HEK293 (cell line): ENCODE measurements at regions not wholly inside any gene's neighbourhood (a gene's known extent, or its start where the extent isn't known, plus 50 kb on each side); places are given as distances from the start of the nearest gene placed in this dataset.

Source experiments
- CTCF ChIA-PET: fragments of 350-600 bp; formaldehyde crosslinking; extraction: SDS; loops from one replicate; lab custom pipeline; 2021; ENCODE audit warnings: antibody characterized with exemption; lab: Yijun Ruan, JAX
- POLR2A ChIA-PET: fragments of 300-600 bp; formaldehyde crosslinking; extraction: SDS; loops from one replicate; lab custom pipeline; 2020; ENCODE audit warnings: antibody characterized with exemption, inconsistent platforms; lab: Yijun Ruan, JAX
- H3K27ac ChIP-seq: fragments of 200-500 bp; sonication (Bioruptor generic); 2 replicates; pipeline ENCODE4 v1.5.1; 2014; ENCODE audit warnings: low read depth, low read length, control low read depth, inconsistent platforms; ENCODE audit errors: extremely low read depth
- H3K36me3 ChIP-seq, 2 experiments: fragments of 200-500 bp in 1 of 2; sonication (Bioruptor generic) in 1 of 2; 1 replicate in 1 of 2; 2 replicates in 1 of 2; pipeline ENCODE4 v1.5.1; 2014 to 2017; ENCODE audit warnings: inconsistent platforms in 2 of 2, low read length in 2 of 2; ENCODE audit not compliant: control insufficient read depth in 2 of 2, insufficient read depth in 1 of 2
- H3K4me1 ChIP-seq: fragments of 200-500 bp; sonication (Bioruptor generic); 2 replicates; pipeline ENCODE4 v1.5.1; 2014; ENCODE audit warnings: mild to moderate bottlenecking, low read length, inconsistent platforms; ENCODE audit not compliant: control insufficient read depth, insufficient read depth
- H3K4me3 ChIP-seq: 2 replicates; pipeline ENCODE4 v1.5.1; 2011; ENCODE audit warnings: low read depth, mild to moderate bottlenecking, control low read depth, low read length, moderate library complexity
- H3K9me3 ChIP-seq: fragments of 200-500 bp; sonication (Bioruptor generic); 2 replicates; pipeline ENCODE4 v1.5.1; 2014; ENCODE audit warnings: low read depth, low read length, inconsistent platforms; ENCODE audit not compliant: control insufficient read depth, insufficient read depth
- BCL11A ChIP-seq: fragments of 450-650 bp; formaldehyde crosslinking; IDR thresholded peaks from 2 replicates; pipeline ENCODE4 v1.5.1; 2016; ENCODE audit warnings: low read depth, missing biosample characterization, missing genetic modification characterization
- FEZF1 ChIP-seq: fragments of 450-650 bp; formaldehyde crosslinking; IDR thresholded peaks from 2 replicates; pipeline ENCODE4 v1.5.1; 2016; ENCODE audit warnings: missing biosample characterization, missing genetic modification characterization
- HOXC10 ChIP-seq: sonication (generic); formaldehyde crosslinking; IDR thresholded peaks from 2 replicates; pipeline ENCODE4 v1.8.1; 2023; ENCODE audit warnings: mild to moderate bottlenecking, missing genetic modification reagents
- SALL2 ChIP-seq: fragments of 450-650 bp; formaldehyde crosslinking; IDR thresholded peaks from 2 replicates; pipeline ENCODE4 v1.5.0; 2017; ENCODE audit warnings: missing biosample characterization, mild to moderate bottlenecking, missing genetic modification characterization, borderline replicate concordance
- SCRT2 ChIP-seq: fragments of 450-650 bp; formaldehyde crosslinking; IDR thresholded peaks from 2 replicates; pipeline ENCODE4 v1.5.1; 2016; ENCODE audit warnings: missing biosample characterization, missing genetic modification characterization
- SETDB1 ChIP-seq: IDR thresholded peaks from one replicate; pipeline ENCODE4 v1.6.1; 2017; ENCODE audit warnings: mild to moderate bottlenecking, low read length, moderate library complexity, mixed read lengths; ENCODE audit not compliant: insufficient read length
- SP3 ChIP-seq: fragments of 450-650 bp; formaldehyde crosslinking; IDR thresholded peaks from 2 replicates; pipeline ENCODE4 v1.5.1; 2016; ENCODE audit warnings: missing biosample characterization, missing genetic modification characterization
- TRIM28 ChIP-seq: IDR thresholded peaks from 2 replicates; pipeline ENCODE4 v1.6.1; 2011; ENCODE audit warnings: low read length, control low read depth, borderline replicate concordance
- ZEB2 ChIP-seq: fragments of 450-650 bp; formaldehyde crosslinking; IDR thresholded peaks from 2 replicates; pipeline ENCODE4 v1.5.1; 2016; ENCODE audit warnings: missing biosample characterization, missing genetic modification characterization
- ZFP69B ChIP-seq: fragments of 450-650 bp; formaldehyde crosslinking; IDR thresholded peaks from 2 replicates; pipeline ENCODE4 v1.5.1; 2016; ENCODE audit warnings: missing biosample characterization, missing genetic modification characterization
- ZNF157 ChIP-seq: fragments of 450-650 bp; formaldehyde crosslinking; IDR thresholded peaks from 2 replicates; pipeline ENCODE4 v1.5.1; 2016; ENCODE audit warnings: missing biosample characterization, missing genetic modification characterization
- ZNF175 ChIP-seq: fragments of 450-650 bp; formaldehyde crosslinking; IDR thresholded peaks from 2 replicates; pipeline ENCODE4 v1.5.1; 2016; ENCODE audit warnings: missing biosample characterization, missing genetic modification characterization
- ZNF266 ChIP-seq: fragments of 450-650 bp; formaldehyde crosslinking; IDR thresholded peaks from 2 replicates; pipeline ENCODE4 v1.5.1; 2016; ENCODE audit warnings: missing biosample characterization, missing genetic modification characterization, low read depth
- ZNF274 ChIP-seq, 2 experiments: fragments of 200-500 bp in 1 of 2; fragments of 450-650 bp in 1 of 2; sonication (Bioruptor generic) in 1 of 2; formaldehyde crosslinking in 1 of 2; IDR thresholded peaks; 2 replicates each; pipeline versions ENCODE4 v1.5.1 to v1.6.1; 2014 to 2016; ENCODE audit warnings: borderline replicate concordance in 1 of 2, inconsistent platforms in 1 of 2, low read length in 1 of 2, missing biosample characterization in 1 of 2, missing genetic modification characterization in 1 of 2
- ZNF311 ChIP-seq: fragments of 450-650 bp; formaldehyde crosslinking; IDR thresholded peaks from 2 replicates; pipeline ENCODE4 v1.5.1; 2017; ENCODE audit warnings: missing biosample characterization, missing genetic modification characterization, borderline replicate concordance
- ZNF48 ChIP-seq: fragments of 450-650 bp; formaldehyde crosslinking; IDR thresholded peaks from 2 replicates; pipeline ENCODE4 v1.5.1; 2016; ENCODE audit warnings: missing biosample characterization, missing genetic modification characterization
- ZNF501 ChIP-seq: fragments of 450-650 bp; formaldehyde crosslinking; IDR thresholded peaks from 2 replicates; pipeline ENCODE4 v1.5.1; 2016; ENCODE audit warnings: missing biosample characterization, missing genetic modification characterization
- ZNF558 ChIP-seq: fragments of 450-650 bp; formaldehyde crosslinking; IDR thresholded peaks from 2 replicates; pipeline ENCODE4 v1.5.1; 2016; ENCODE audit warnings: missing biosample characterization, missing genetic modification characterization
- ZNF560 ChIP-seq: fragments of 450-650 bp; formaldehyde crosslinking; IDR thresholded peaks from 2 replicates; pipeline ENCODE4 v1.5.1; 2017; ENCODE audit warnings: missing biosample characterization, missing genetic modification characterization, borderline replicate concordance
- ZNF600 ChIP-seq: fragments of 450-650 bp; formaldehyde crosslinking; IDR thresholded peaks from 2 replicates; pipeline ENCODE4 v1.5.1; 2016; ENCODE audit warnings: missing biosample characterization, missing genetic modification characterization
- ZNF654 ChIP-seq: fragments of 450-650 bp; formaldehyde crosslinking; IDR thresholded peaks from 2 replicates; pipeline ENCODE4 v1.5.1; 2016; ENCODE audit warnings: low read depth, missing biosample characterization, missing genetic modification characterization
- ZNF664 ChIP-seq: fragments of 450-650 bp; formaldehyde crosslinking; IDR thresholded peaks from 2 replicates; pipeline ENCODE4 v1.5.1; 2016; ENCODE audit warnings: missing biosample characterization, missing genetic modification characterization
- ZNF701 ChIP-seq: fragments of 450-650 bp; formaldehyde crosslinking; IDR thresholded peaks from 2 replicates; pipeline ENCODE4 v1.5.1; 2016; ENCODE audit warnings: missing biosample characterization, missing genetic modification characterization
- ZNF747 ChIP-seq: fragments of 450-650 bp; formaldehyde crosslinking; IDR thresholded peaks from 2 replicates; pipeline ENCODE4 v1.5.1; 2016; ENCODE audit warnings: missing biosample characterization, missing genetic modification characterization
- TF ChIP-seq, protein P1 (sequence below): fragments of 450-650 bp; formaldehyde crosslinking; IDR thresholded peaks from 2 replicates; pipeline ENCODE4 v1.5.1; 2017; ENCODE audit warnings: missing biosample characterization, mild to moderate bottlenecking, missing genetic modification characterization, moderate library complexity
- TF ChIP-seq, protein P2 (sequence below): fragments of 450-650 bp; formaldehyde crosslinking; IDR thresholded peaks from 2 replicates; pipeline ENCODE4 v1.5.1; 2017; ENCODE audit warnings: missing biosample characterization, missing genetic modification characterization
- TF ChIP-seq, protein P3 (sequence below): fragments of 450-650 bp; formaldehyde crosslinking; IDR thresholded peaks from 2 replicates; pipeline ENCODE4 v1.5.1; 2016; ENCODE audit warnings: missing biosample characterization, missing genetic modification characterization

DNA sequence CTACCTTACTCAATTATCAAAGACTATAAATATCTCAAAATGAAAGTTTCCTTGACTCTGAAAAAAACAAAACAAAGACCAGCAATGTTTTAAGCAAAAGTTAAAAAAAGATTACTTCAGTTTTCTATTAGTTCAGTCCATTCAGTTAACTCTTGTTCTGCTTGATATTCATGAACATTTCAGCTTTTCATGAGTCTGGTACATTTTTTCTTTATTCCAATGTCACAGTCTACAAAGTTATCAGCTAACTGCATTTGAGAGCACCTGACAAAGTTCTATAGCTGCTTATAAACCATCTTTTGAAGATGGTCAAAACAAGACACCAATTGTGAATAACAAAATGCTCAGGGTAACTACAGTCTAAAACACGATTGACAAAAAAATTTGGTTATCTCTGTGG, 156.1 kb upstream of the NOX3 start:
- POLR2A ChIA-PET: no interaction called here
- Histone ChIP-seq H3K4me1 (no peaks in the 10 kb centered on the region), H3K9me3 (no peaks in the 10 kb centered on the region), H3K36me3 (no peaks in the 10 kb centered on the region), H3K27ac (no peak overlapping the region), H3K4me3 (no peak overlapping the region)
- CTCF ChIA-PET: interaction anchor here (0.5 kb wide), 1 partner anchor 130 kb away, joined by 3 read pairs; no protein-coding TSS in a partner anchor
- TF ChIP-seq SETDB1 (peak; percentile 98), ZNF274 (IDR thresholded peaks at IDR 0.05; ENCODE audit: low read length) (no peak), ZNF274 (tag by site-specific recombination; IDR thresholded peaks at IDR 0.05; ENCODE audit: borderline replicate concordance) (no peak), ZNF560 (tag by site-specific recombination) (no peak), SALL2 (tag by site-specific recombination) (no peak)

DNA sequence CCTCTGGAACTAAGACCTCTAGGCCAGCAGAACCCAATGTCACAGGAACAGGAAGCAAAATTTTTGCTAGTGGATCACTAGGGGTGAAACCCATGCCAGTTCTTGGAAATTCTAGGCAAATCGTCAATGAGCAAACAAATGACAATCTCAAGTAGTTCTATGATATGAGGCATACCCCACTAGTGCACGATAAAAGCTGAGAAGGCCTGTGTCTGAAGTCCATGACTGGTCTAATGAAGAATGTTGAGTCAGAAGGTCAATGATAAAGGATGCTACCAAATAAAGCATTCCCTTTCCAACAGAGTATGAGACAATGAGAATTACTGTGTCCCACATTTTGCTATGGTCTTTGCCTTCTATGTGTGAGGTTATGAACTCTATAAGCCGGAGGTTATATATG, 149.4 kb upstream of the NOX3 start:
- Histone ChIP-seq H3K36me3 (no peaks in the 10 kb centered on the region), H3K9me3 (no peaks in the 10 kb centered on the region), H3K4me1 (no peaks in the 10 kb centered on the region), H3K4me3 (no peak overlapping the region), H3K27ac (no peak overlapping the region)
- POLR2A ChIA-PET: no interaction called here
- CTCF ChIA-PET: no interaction called here
- TF ChIP-seq SCRT2 (tag by site-specific recombination) (no peak), ZNF747 (no peak), ZNF266 (tag by site-specific recombination) (no peak)

DNA sequence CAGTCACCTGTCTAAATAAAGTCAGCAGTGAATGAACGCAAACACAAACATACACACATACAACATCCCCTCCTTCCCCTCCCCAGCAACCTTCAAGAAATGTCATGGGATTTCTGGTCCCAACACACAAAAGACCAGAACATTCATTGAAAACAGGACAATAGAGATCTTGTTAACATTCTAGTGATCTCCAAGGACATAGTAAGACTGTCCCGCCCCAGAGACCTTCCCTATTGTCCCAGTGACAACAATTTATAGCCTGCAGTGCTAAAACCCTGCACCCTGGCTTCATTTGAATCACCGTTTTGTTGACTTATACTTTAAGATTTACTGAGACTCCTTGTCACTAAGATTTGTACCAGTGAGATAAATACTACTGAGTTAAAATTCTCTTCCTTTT, 143.9 kb upstream of the NOX3 start:
- no peaks in the 10 kb centered on the region for H3K36me3 ChIP-seq
- ChIA-PET POLR2A (no interaction called here), CTCF (no interaction called here)
- TF ChIP-seq ZNF558 (tag by site-specific recombination) (no peak), ZFP69B (tag by site-specific recombination) (no peak), ZNF175 (tag by site-specific recombination) (no peak)
- H3K4me1 ChIP-seq: no peaks in the 10 kb centered on the region
- no peaks in the 10 kb centered on the region for H3K9me3 ChIP-seq
- no peak overlapping the region for H3K27ac ChIP-seq
- no peak overlapping the region for H3K4me3 ChIP-seq

DNA sequence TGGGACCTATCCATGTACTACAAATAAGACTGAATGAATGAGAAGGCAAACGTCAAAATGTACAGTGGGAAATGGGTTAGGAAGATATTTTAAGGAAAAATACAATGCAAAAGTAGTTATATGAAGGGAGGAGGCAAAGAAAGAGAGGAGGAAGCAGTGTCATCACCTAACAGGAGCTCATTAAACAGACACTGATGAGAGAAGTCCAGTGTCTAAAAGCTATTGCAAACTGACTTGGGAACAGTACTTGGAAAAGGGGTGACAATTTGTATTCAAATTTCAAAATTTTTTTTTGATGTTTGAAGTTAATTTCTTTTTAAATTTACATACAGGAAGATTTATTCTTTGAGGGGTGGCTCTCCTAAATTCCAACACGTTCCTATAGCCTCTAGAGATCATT, 143.5 kb upstream of the NOX3 start:
- TF ChIP-seq ZNF501 (tag by site-specific recombination) (no peak), ZNF654 (tag by site-specific recombination) (no peak), BCL11A (tag by site-specific recombination) (no peak), SP3 (tag by site-specific recombination) (no peak), HOXC10 (CRISPR knock-in tag) (no peak), FEZF1 (tag by site-specific recombination) (no peak), ZEB2 (tag by site-specific recombination) (no peak), ZNF701 (tag by site-specific recombination) (no peak), ZNF311 (no peak), TRIM28 (no peak), ZNF48 (no peak), ZNF664 (no peak), ZNF600 (tag by site-specific recombination) (no peak), ZNF157 (tag by site-specific recombination) (no peak)
- TF ChIP-seq, protein P1, sequence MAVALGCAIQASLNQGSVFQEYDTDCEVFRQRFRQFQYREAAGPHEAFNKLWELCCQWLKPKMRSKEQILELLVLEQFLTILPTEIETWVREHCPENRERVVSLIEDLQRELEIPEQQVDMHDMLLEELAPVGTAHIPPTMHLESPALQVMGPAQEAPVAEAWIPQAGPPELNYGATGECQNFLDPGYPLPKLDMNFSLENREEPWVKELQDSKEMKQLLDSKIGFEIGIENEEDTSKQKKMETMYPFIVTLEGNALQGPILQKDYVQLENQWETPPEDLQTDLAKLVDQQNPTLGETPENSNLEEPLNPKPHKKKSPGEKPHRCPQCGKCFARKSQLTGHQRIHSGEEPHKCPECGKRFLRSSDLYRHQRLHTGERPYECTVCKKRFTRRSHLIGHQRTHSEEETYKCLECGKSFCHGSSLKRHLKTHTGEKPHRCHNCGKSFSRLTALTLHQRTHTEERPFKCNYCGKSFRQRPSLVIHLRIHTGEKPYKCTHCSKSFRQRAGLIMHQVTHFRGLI: no peak
- TF ChIP-seq, protein P2, sequence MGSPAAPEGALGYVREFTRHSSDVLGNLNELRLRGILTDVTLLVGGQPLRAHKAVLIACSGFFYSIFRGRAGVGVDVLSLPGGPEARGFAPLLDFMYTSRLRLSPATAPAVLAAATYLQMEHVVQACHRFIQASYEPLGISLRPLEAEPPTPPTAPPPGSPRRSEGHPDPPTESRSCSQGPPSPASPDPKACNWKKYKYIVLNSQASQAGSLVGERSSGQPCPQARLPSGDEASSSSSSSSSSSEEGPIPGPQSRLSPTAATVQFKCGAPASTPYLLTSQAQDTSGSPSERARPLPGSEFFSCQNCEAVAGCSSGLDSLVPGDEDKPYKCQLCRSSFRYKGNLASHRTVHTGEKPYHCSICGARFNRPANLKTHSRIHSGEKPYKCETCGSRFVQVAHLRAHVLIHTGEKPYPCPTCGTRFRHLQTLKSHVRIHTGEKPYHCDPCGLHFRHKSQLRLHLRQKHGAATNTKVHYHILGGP (tag by site-specific recombination): no peak
- TF ChIP-seq, protein P3, sequence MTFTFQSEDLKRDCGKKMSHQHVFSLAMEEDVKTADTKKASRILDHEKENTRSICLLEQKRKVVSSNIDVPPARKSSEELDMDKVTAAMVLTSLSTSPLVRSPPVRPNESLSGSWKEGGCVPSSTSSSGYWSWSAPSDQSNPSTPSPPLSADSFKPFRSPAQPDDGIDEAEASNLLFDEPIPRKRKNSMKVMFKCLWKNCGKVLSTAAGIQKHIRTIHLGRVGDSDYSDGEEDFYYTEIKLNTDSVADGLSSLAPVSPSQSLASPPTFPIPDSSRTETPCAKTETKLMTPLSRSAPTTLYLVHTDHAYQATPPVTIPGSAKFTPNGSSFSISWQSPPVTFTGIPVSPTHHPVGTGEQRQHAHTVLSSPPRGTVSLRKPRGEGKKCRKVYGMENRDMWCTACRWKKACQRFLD (tag by site-specific recombination): no peak
- Histone ChIP-seq H3K4me1 (no peaks in the 10 kb centered on the region), H3K36me3 (no peaks in the 10 kb centered on the region), H3K9me3 (no peaks in the 10 kb centered on the region), H3K4me3 (no peak overlapping the region), H3K27ac (no peak overlapping the region)
- ChIA-PET POLR2A (no interaction called here), CTCF (no interaction called here)
